GM23338 (cell line): ENCODE measurements at regions not wholly inside any gene's neighbourhood (a gene's known extent, or its start where the extent isn't known, plus 50 kb on each side); places are given as distances from the start of the nearest gene placed in this dataset.

Experiments
- CREB1 ChIP-seq: fragments of 250-450 bp; sonication (Bioruptor Pico); IDR thresholded peaks from 2 replicates; pipeline ENCODE4 v1.5.0; 2020; ENCODE audit warnings: low read depth, mild to moderate bottlenecking, moderate library complexity
- EZH2 ChIP-seq: fragments of 200-600 bp; sonication (generic); IDR thresholded peaks from one replicate; pipeline ENCODE4 v1.8.0; 2017; ENCODE audit warnings: antibody characterized with exemption, mild to moderate bottlenecking, low read depth; ENCODE audit not compliant: unreplicated experiment
- EZH2phosphoT487 ChIP-seq: fragments of 200-600 bp; sonication (generic); IDR thresholded peaks from one replicate; pipeline ENCODE4 v1.8.1; 2018; ENCODE audit warnings: antibody characterized with exemption; ENCODE audit not compliant: unreplicated experiment
- JUNB ChIP-seq: IDR thresholded peaks from one replicate; pipeline ENCODE4 v1.6.1; 2016; ENCODE audit warnings: antibody characterized with exemption; ENCODE audit not compliant: unreplicated experiment
- NANOG ChIP-seq: IDR thresholded peaks from 2 replicates; pipeline ENCODE4 v1.6.1; 2016; ENCODE audit warnings: antibody characterized with exemption, borderline replicate concordance
- POLR2AphosphoS5 ChIP-seq: IDR thresholded peaks from 2 replicates; pipeline ENCODE4 v1.6.1; 2016; ENCODE audit warnings: antibody characterized with exemption, low read depth
- ZNF114 ChIP-seq: fragments of 250-450 bp; sonication (Bioruptor Pico); IDR thresholded peaks from 2 replicates; pipeline ENCODE4 v1.5.0; 2020; ENCODE audit warnings: mild to moderate bottlenecking, moderate library complexity
- ZNF331 ChIP-seq: fragments of 250-450 bp; sonication (Bioruptor Pico); IDR thresholded peaks from 2 replicates; pipeline ENCODE4 v1.5.0; 2020; ENCODE audit warnings: low read depth, mild to moderate bottlenecking, moderate library complexity
- TF ChIP-seq, protein P1 (sequence below), 2 experiments: fragments of 200-600 bp in 1 of 2; sonication (generic) in 1 of 2; conservative IDR thresholded peaks; 2 replicates each; pipeline versions ENCODE4 v1.5.1 to v1.6.1; 2016 to 2017; ENCODE audit warnings: antibody characterized with exemption in 2 of 2, low read depth in 2 of 2, mild to moderate bottlenecking in 2 of 2, moderate library complexity in 1 of 2
- TF ChIP-seq, protein P2 (sequence below): IDR thresholded peaks from one replicate; pipeline ENCODE4 v1.6.1; 2018; ENCODE audit warnings: antibody characterized with exemption; ENCODE audit not compliant: unreplicated experiment
- TF ChIP-seq, protein P3 (sequence below): IDR thresholded peaks from 2 replicates; pipeline ENCODE4 v1.6.1; 2016; ENCODE audit warnings: antibody characterized with exemption

DNA sequence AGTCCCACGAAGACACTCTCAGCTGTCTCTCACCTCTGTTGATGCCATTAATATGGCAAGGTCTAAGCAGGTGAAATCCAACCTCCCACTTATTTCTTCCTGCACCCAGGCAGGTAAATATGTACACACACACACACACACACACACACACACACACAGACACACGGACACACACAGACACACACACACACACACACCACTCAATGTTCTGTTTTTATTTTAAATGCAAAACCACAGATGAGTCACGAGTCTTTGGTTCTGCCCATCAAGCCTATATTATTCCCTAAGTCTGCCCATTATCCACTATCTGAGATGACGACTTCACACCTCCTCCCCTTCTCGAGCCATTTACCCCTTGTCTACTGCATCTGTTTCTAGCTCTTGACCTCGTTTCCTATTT, 344.7 kb downstream of the CDH26 start:
- TF ChIP-seq, protein P1, sequence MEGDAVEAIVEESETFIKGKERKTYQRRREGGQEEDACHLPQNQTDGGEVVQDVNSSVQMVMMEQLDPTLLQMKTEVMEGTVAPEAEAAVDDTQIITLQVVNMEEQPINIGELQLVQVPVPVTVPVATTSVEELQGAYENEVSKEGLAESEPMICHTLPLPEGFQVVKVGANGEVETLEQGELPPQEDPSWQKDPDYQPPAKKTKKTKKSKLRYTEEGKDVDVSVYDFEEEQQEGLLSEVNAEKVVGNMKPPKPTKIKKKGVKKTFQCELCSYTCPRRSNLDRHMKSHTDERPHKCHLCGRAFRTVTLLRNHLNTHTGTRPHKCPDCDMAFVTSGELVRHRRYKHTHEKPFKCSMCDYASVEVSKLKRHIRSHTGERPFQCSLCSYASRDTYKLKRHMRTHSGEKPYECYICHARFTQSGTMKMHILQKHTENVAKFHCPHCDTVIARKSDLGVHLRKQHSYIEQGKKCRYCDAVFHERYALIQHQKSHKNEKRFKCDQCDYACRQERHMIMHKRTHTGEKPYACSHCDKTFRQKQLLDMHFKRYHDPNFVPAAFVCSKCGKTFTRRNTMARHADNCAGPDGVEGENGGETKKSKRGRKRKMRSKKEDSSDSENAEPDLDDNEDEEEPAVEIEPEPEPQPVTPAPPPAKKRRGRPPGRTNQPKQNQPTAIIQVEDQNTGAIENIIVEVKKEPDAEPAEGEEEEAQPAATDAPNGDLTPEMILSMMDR (conservative IDR thresholded peaks at IDR 0.05; ENCODE audit: low read depth in 2 of 2), result no peak
- TF ChIP-seq CREB1 (CRISPR knock-in tag) (no peak), EZH2phosphoT487 (no peak), ZNF114 (CRISPR knock-in tag) (no peak), POLR2AphosphoS5 (no peak), EZH2 (no peak), JUNB (no peak), ZNF331 (no peak), NANOG (no peak)
- TF ChIP-seq, protein P2, sequence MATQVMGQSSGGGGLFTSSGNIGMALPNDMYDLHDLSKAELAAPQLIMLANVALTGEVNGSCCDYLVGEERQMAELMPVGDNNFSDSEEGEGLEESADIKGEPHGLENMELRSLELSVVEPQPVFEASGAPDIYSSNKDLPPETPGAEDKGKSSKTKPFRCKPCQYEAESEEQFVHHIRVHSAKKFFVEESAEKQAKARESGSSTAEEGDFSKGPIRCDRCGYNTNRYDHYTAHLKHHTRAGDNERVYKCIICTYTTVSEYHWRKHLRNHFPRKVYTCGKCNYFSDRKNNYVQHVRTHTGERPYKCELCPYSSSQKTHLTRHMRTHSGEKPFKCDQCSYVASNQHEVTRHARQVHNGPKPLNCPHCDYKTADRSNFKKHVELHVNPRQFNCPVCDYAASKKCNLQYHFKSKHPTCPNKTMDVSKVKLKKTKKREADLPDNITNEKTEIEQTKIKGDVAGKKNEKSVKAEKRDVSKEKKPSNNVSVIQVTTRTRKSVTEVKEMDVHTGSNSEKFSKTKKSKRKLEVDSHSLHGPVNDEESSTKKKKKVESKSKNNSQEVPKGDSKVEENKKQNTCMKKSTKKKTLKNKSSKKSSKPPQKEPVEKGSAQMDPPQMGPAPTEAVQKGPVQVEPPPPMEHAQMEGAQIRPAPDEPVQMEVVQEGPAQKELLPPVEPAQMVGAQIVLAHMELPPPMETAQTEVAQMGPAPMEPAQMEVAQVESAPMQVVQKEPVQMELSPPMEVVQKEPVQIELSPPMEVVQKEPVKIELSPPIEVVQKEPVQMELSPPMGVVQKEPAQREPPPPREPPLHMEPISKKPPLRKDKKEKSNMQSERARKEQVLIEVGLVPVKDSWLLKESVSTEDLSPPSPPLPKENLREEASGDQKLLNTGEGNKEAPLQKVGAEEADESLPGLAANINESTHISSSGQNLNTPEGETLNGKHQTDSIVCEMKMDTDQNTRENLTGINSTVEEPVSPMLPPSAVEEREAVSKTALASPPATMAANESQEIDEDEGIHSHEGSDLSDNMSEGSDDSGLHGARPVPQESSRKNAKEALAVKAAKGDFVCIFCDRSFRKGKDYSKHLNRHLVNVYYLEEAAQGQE, result no peak
- TF ChIP-seq, protein P3, sequence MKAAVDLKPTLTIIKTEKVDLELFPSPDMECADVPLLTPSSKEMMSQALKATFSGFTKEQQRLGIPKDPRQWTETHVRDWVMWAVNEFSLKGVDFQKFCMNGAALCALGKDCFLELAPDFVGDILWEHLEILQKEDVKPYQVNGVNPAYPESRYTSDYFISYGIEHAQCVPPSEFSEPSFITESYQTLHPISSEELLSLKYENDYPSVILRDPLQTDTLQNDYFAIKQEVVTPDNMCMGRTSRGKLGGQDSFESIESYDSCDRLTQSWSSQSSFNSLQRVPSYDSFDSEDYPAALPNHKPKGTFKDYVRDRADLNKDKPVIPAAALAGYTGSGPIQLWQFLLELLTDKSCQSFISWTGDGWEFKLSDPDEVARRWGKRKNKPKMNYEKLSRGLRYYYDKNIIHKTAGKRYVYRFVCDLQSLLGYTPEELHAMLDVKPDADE, result no peak
